Body of pancreas (tissue), 4 donors: ENCODE measurements at regions not wholly inside any gene's neighbourhood (a gene's known extent, or its start where the extent isn't known, plus 50 kb on each side); places are given as distances from the start of the nearest gene placed in this dataset.

Source experiments
- CTCF ChIP-seq, 7 experiments: fragments of 450-650 bp in 4 of 7; fragments of 200-600 bp in 3 of 7; sonication (generic) in 3 of 7; IDR thresholded peaks; one replicate each; pipeline ENCODE4 v1.5.1; 2016 to 2019; ENCODE audit warnings: antibody characterized with exemption in 7 of 7
- POLR2A ChIP-seq, 3 donors: fragments of 450-650 bp; IDR thresholded peaks; one replicate each; pipeline ENCODE4 v1.6.1; 2016; ENCODE audit warnings: antibody characterized with exemption in 3 of 3, mild to moderate bottlenecking in 2 of 3

- TF ChIP-seq CTCF (IDR thresholded peaks at IDR 0.05) (no peak), POLR2A (IDR thresholded peaks at IDR 0.05) (no peak)
These were observed 301.3 kb upstream of the SALL3 start for GRCh38 chr18:78678318-78678695.
